ENCODE measurements at regions not wholly inside any gene's neighbourhood (a gene's known extent, or its start where the extent isn't known, plus 50 kb on each side); places are given as distances from the start of the nearest gene placed in this dataset.

GRCh38 chr20:39534846-39535245 lies 572.7 kb downstream of the DHX35 start:
- no peak overlapping the region for H3K4me3 ChIP-seq (ENCODE audit: low read length in 2 of 2)
- H3K4me1 ChIP-seq (ENCODE audit: control insufficient read depth, insufficient read depth, low read length), result no peaks in the 10 kb centered on the region
- H3K9me3 ChIP-seq (ENCODE audit: control insufficient read depth in 2 of 2, low read length in 2 of 2), result no peaks in the 10 kb centered on the region

GRCh38 chr20:39533858-39534257 lies 571.7 kb downstream of the DHX35 start:
- no peak overlapping the region for H3K4me3 ChIP-seq (ENCODE audit: low read length in 2 of 2)
- H3K9me3 ChIP-seq (ENCODE audit: control insufficient read depth in 2 of 2, low read length in 2 of 2), result no peaks in the 10 kb centered on the region
- no peaks in the 10 kb centered on the region for H3K4me1 ChIP-seq (ENCODE audit: control insufficient read depth, insufficient read depth, low read length)
- no peaks in the 10 kb centered on the region for H3K27me3 ChIP-seq (ENCODE audit: control insufficient read depth in 1 of 2, insufficient read depth in 2 of 2, low read length in 2 of 2)
- H3K36me3 ChIP-seq (ENCODE audit: control insufficient read depth in 2 of 2, insufficient read depth in 2 of 2, low read length in 2 of 2), result no peaks in the 10 kb centered on the region
- no peak overlapping the region for H3K27ac ChIP-seq (ENCODE audit: low read length)
- no peak overlapping the region for H3K9ac ChIP-seq (ENCODE audit: low read length in 2 of 2)

More at GRCh38 chr20:39534846-39535245, 572.7 kb downstream of the DHX35 start:
- H3K9ac ChIP-seq (ENCODE audit: low read length in 2 of 2), result no peak overlapping the region
- H3K27me3 ChIP-seq (ENCODE audit: control insufficient read depth in 1 of 2, insufficient read depth in 2 of 2, low read length in 2 of 2), result no peaks in the 10 kb centered on the region
- no peaks in the 10 kb centered on the region for H3K36me3 ChIP-seq (ENCODE audit: control insufficient read depth in 2 of 2, insufficient read depth in 2 of 2, low read length in 2 of 2)
- H3K27ac ChIP-seq (ENCODE audit: low read length), result no peak overlapping the region

DNA sequence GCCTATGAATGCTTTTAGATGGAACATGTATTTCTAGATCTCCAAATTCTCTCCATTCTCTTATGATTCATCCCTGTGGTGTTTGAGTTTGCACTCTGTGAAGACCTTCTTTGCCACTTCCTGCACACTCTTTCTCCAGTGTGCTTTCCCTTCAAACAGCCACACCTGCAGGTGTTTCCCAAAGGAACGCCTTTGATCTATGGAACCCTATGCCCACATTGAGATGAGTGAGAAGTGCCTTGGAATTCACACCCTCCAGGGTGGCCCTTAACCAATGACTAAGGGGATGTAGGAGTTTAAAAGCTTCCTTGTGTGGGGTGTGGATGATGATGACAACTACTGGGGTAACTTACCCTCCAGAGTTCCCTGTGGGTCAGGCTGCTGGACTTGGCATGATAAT lies 570.1 kb downstream of the DHX35 start:
- Histone ChIP-seq H3K36me3 (ENCODE audit: control insufficient read depth in 2 of 2, insufficient read depth in 2 of 2, low read length in 2 of 2) (no peaks in the 10 kb centered on the region), H3K27ac (ENCODE audit: low read length) (no peak overlapping the region), H3K4me1 (ENCODE audit: control insufficient read depth, insufficient read depth, low read length) (no peaks in the 10 kb centered on the region)

GRCh38 chr20:39528436-39528835 lies 566.3 kb downstream of the DHX35 start:
- H3K4me1 ChIP-seq (ENCODE audit: control insufficient read depth, insufficient read depth, low read length), result peaks cover 7% of the 10 kb centered on the region
- H3K9ac ChIP-seq (ENCODE audit: low read length in 2 of 2), result no peak overlapping the region
- H3K27ac ChIP-seq (ENCODE audit: low read length), result no peak overlapping the region
- no peaks in the 10 kb centered on the region for H3K27me3 ChIP-seq (ENCODE audit: control insufficient read depth in 1 of 2, insufficient read depth in 2 of 2, low read length in 2 of 2)
- H3K36me3 ChIP-seq (ENCODE audit: control insufficient read depth in 2 of 2, insufficient read depth in 2 of 2, low read length in 2 of 2), result no peaks in the 10 kb centered on the region
- no peaks in the 10 kb centered on the region for H3K9me3 ChIP-seq (ENCODE audit: control insufficient read depth in 2 of 2, low read length in 2 of 2)
- no peak overlapping the region for H3K4me3 ChIP-seq (ENCODE audit: low read length in 2 of 2)

More for the DNA sequence above, 570.1 kb downstream of the DHX35 start:
- no peak overlapping the region for H3K4me3 ChIP-seq (ENCODE audit: low read length in 2 of 2)
- no peaks in the 10 kb centered on the region for H3K27me3 ChIP-seq (ENCODE audit: control insufficient read depth in 1 of 2, insufficient read depth in 2 of 2, low read length in 2 of 2)
- no peaks in the 10 kb centered on the region for H3K9me3 ChIP-seq (ENCODE audit: control insufficient read depth in 2 of 2, low read length in 2 of 2)
- no peak overlapping the region for H3K9ac ChIP-seq (ENCODE audit: low read length in 2 of 2)

DNA sequence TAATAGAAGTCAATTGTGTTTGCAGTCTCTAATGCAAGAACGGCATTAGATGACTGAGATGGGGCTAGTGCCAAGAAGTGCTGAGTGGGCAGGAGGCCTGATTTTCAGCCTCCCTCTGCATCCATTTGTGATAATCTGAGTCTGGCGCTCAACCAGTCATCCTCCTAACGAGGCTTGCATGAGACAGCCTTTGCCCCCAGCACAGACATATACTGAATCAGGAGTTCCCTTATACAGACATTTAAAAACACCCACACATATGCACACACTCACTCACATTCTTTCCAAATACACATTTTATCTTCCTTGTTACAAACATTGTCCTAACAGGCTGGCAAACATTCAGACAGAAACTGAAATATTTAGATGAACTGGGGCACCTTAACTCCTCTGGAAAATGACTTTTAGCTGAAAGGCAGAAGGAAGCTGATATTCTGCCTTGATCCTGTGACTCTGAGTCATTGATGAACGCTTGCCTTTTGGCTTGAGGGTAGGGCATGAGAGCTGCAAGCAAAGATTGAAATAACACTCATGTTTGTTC lies 562.3 kb downstream of the DHX35 start:
- Histone ChIP-seq H3K4me1 (ENCODE audit: control insufficient read depth, insufficient read depth, low read length) (peaks cover 7% of the 10 kb centered on the region), H3K36me3 (ENCODE audit: control insufficient read depth in 2 of 2, insufficient read depth in 2 of 2, low read length in 2 of 2) (no peaks in the 10 kb centered on the region), H3K27ac (ENCODE audit: low read length) (no peak overlapping the region), H3K4me3 (ENCODE audit: low read length in 2 of 2) (no peak overlapping the region), H3K9ac (ENCODE audit: low read length in 2 of 2) (no peak overlapping the region), H3K9me3 (ENCODE audit: control insufficient read depth in 2 of 2, low read length in 2 of 2) (no peaks in the 10 kb centered on the region), H3K27me3 (ENCODE audit: control insufficient read depth in 1 of 2, insufficient read depth in 2 of 2, low read length in 2 of 2) (no peaks in the 10 kb centered on the region)

- H3K36me3 ChIP-seq (ENCODE audit: control insufficient read depth in 2 of 2, insufficient read depth in 2 of 2, low read length in 2 of 2), result no peaks in the 10 kb centered on the region
- H3K9ac ChIP-seq (ENCODE audit: low read length in 2 of 2), result no peak overlapping the region
- no peak overlapping the region for H3K27ac ChIP-seq (ENCODE audit: low read length)
- peaks cover 7% of the 10 kb centered on the region for H3K4me1 ChIP-seq (ENCODE audit: control insufficient read depth, insufficient read depth, low read length)
- H3K27me3 ChIP-seq (ENCODE audit: control insufficient read depth in 1 of 2, insufficient read depth in 2 of 2, low read length in 2 of 2), result no peaks in the 10 kb centered on the region
- H3K9me3 ChIP-seq (ENCODE audit: control insufficient read depth in 2 of 2, low read length in 2 of 2), result no peaks in the 10 kb centered on the region
- H3K4me3 ChIP-seq (ENCODE audit: low read length in 2 of 2), result no peak overlapping the region
Observed at GRCh38 chr20:39523405-39523804, 561.3 kb downstream of the DHX35 start.

GRCh38 chr20:39518654-39519053 lies 556.5 kb downstream of the DHX35 start:
- Histone ChIP-seq H3K27me3 (ENCODE audit: control insufficient read depth in 1 of 2, insufficient read depth in 2 of 2, low read length in 2 of 2) (no peaks in the 10 kb centered on the region), H3K27ac (ENCODE audit: low read length) (no peak overlapping the region), H3K9me3 (ENCODE audit: control insufficient read depth in 2 of 2, low read length in 2 of 2) (no peaks in the 10 kb centered on the region), H3K36me3 (ENCODE audit: control insufficient read depth in 2 of 2, insufficient read depth in 2 of 2, low read length in 2 of 2) (no peaks in the 10 kb centered on the region), H3K9ac (ENCODE audit: low read length in 2 of 2) (no peak overlapping the region), H3K4me3 (ENCODE audit: low read length in 2 of 2) (no peak overlapping the region), H3K4me1 (ENCODE audit: control insufficient read depth, insufficient read depth, low read length) (no peaks in the 10 kb centered on the region)

- Histone ChIP-seq H3K9me3 (ENCODE audit: control insufficient read depth in 2 of 2, low read length in 2 of 2) (no peaks in the 10 kb centered on the region), H3K4me3 (ENCODE audit: low read length in 2 of 2) (no peak overlapping the region), H3K27ac (ENCODE audit: low read length) (no peak overlapping the region), H3K9ac (ENCODE audit: low read length in 2 of 2) (no peak overlapping the region), H3K4me1 (ENCODE audit: control insufficient read depth, insufficient read depth, low read length) (no peaks in the 10 kb centered on the region), H3K27me3 (ENCODE audit: control insufficient read depth in 1 of 2, insufficient read depth in 2 of 2, low read length in 2 of 2) (no peaks in the 10 kb centered on the region), H3K36me3 (ENCODE audit: control insufficient read depth in 2 of 2, insufficient read depth in 2 of 2, low read length in 2 of 2) (no peaks in the 10 kb centered on the region)
Observed at GRCh38 chr20:39516964-39517363, 554.8 kb downstream of the DHX35 start.

DNA sequence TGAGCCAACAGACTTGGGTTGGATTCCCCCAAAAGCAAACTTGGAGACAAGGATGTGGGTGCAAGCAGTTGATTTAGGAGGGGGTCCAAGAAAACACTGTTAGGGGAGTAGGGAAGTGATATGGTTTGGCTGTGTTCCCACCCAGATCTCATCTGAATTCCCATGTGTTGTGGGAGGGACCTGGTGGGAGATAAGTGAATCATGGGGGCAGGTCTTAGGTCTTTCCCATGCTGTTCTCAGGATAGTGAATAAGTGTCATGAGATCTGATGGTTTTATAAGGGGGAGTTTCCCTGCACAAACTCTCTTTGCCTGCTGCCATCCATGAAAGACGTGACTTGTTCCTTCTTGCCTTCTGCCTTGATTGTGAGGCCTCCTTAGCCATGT lies 542.6 kb downstream of the DHX35 start:
- no peak overlapping the region for H3K4me3 ChIP-seq (ENCODE audit: low read length in 2 of 2)
- H3K9me3 ChIP-seq (ENCODE audit: control insufficient read depth in 2 of 2, low read length in 2 of 2), result no peaks in the 10 kb centered on the region
- no peaks in the 10 kb centered on the region for H3K36me3 ChIP-seq (ENCODE audit: control insufficient read depth in 2 of 2, insufficient read depth in 2 of 2, low read length in 2 of 2)
- no peaks in the 10 kb centered on the region for H3K27me3 ChIP-seq (ENCODE audit: control insufficient read depth in 1 of 2, insufficient read depth in 2 of 2, low read length in 2 of 2)
- H3K4me1 ChIP-seq (ENCODE audit: control insufficient read depth, insufficient read depth, low read length), result no peaks in the 10 kb centered on the region
- no peak overlapping the region for H3K27ac ChIP-seq (ENCODE audit: low read length)
- no peak overlapping the region for H3K9ac ChIP-seq (ENCODE audit: low read length in 2 of 2)

DNA sequence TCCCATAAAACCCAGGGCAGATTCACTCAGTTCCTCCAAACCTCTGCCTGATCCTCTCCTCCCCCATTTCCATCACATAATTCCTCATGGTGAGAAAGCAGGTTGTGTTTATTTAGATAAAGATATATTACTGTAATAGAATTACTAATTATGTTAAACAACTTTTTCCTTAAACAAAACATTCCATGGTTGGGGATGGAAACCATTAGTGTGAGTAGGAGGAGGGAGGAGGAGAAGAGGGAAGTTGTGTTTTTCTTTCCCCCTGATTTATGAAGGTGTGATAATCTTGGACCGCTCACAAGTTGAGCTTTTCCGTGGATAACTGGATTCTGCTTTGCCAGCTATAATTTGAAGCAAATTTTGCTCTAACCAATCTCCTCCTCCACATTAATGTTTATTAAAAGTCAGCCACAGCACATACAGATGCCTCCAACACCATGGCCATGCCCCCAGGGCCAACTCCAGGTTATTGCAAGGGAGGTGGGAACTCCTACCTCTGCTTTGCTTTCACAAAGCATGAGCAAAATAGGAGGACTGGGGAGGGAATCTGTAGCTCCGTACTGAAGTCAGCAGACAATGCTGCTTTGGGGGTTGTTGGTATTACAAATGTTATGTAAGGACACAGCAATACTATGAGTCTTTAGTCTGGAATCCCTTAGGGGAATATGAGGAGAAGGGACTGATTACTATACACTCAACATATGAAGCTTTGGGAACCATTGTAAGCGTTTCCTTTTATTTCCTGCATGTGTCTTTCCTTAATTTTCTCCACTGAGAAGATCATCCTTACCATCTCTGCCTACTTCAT lies 542.0 kb downstream of the DHX35 start:
- Histone ChIP-seq H3K9ac (ENCODE audit: low read length in 2 of 2) (no peak overlapping the region), H3K36me3 (ENCODE audit: control insufficient read depth in 2 of 2, insufficient read depth in 2 of 2, low read length in 2 of 2) (no peaks in the 10 kb centered on the region), H3K27me3 (ENCODE audit: control insufficient read depth in 1 of 2, insufficient read depth in 2 of 2, low read length in 2 of 2) (no peaks in the 10 kb centered on the region), H3K4me3 (ENCODE audit: low read length in 2 of 2) (no peak overlapping the region), H3K9me3 (ENCODE audit: control insufficient read depth in 2 of 2, low read length in 2 of 2) (no peaks in the 10 kb centered on the region), H3K27ac (ENCODE audit: low read length) (no peak overlapping the region), H3K4me1 (ENCODE audit: control insufficient read depth, insufficient read depth, low read length) (no peaks in the 10 kb centered on the region)

- no peak overlapping the region for H3K9ac ChIP-seq (ENCODE audit: low read length in 2 of 2)
- H3K27ac ChIP-seq (ENCODE audit: low read length), result no peak overlapping the region
- no peak overlapping the region for H3K4me3 ChIP-seq (ENCODE audit: low read length in 2 of 2)
- no peaks in the 10 kb centered on the region for H3K4me1 ChIP-seq (ENCODE audit: control insufficient read depth, insufficient read depth, low read length)
- H3K9me3 ChIP-seq (ENCODE audit: control insufficient read depth in 2 of 2, low read length in 2 of 2), result peaks cover 0 to 2% of the 10 kb centered on the region in 2 donors
- no peaks in the 10 kb centered on the region for H3K36me3 ChIP-seq (ENCODE audit: control insufficient read depth in 2 of 2, insufficient read depth in 2 of 2, low read length in 2 of 2)
- no peaks in the 10 kb centered on the region for H3K27me3 ChIP-seq (ENCODE audit: control insufficient read depth in 1 of 2, insufficient read depth in 2 of 2, low read length in 2 of 2)
Observed at GRCh38 chr20:39492223-39492797, 530.2 kb downstream of the DHX35 start.
